ENCODE measurements at regions not wholly inside any gene's neighbourhood (a gene's known extent, or its start where the extent isn't known, plus 50 kb on each side); places are given as distances from the start of the nearest gene placed in this dataset.
"Not testable (repeated sequence)": the region's sequence is repeated elsewhere in the genome, so short reads cannot be mapped to it uniquely, and the experiment has no call there.

DNA sequence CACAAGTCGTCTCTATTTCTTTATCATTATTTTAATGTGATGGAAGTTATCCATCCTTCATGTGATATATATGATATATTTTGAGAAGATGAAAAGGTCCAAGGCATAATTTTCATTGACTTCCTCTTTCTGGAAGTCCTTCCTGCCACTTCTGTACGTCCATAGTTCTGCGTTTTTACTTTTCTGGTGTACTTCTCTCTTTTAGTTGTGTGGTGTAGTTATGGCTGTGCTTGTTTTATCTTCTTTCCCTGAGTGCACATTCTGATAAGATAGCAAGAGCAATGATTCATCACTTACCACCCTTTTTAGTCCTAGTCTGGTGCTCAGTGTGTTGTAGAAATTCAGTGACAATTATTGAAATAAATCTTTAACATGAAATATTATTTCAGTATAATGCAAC lies 231.3 kb upstream of the FERD3L start:
- DNase-seq (ENCODE audit: low spot score) = no peak

DNA sequence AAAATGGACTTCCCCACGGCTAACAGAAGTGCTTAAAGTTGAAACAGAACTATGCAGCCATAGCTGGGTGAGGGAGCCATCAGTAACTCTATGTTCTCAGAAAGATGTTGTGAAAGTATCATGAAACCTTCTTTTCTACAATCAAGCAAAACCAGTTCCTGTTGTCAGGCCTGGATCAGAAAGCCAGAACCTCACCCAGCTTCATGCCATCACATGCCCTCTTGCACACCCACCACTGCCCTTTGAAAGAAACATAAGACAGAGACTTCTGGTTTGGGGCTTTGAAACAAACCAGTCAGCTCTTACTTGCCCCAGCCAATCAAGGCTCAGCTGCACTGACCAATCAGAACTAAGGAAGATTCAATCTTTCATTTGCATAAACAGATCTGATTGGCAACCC lies 230.8 kb upstream of the FERD3L start:
- DNase-seq (ENCODE audit: low spot score) = no peak

GRCh38 chr7:19373334-19373733 lies 228.1 kb upstream of the FERD3L start:
- no peak for DNase-seq (ENCODE audit: low spot score)

GRCh38 chr7:19369806-19370205 lies 224.6 kb upstream of the FERD3L start:
- no peak for DNase-seq (ENCODE audit: low spot score)

GRCh38 chr7:19369182-19369581 lies 224.0 kb upstream of the FERD3L start:
- DNase-seq (ENCODE audit: low spot score) = no peak

- DNase-seq (ENCODE audit: low spot score) = no peak
Measured at GRCh38 chr7:19368491-19368925, 223.3 kb upstream of the FERD3L start.

DNA sequence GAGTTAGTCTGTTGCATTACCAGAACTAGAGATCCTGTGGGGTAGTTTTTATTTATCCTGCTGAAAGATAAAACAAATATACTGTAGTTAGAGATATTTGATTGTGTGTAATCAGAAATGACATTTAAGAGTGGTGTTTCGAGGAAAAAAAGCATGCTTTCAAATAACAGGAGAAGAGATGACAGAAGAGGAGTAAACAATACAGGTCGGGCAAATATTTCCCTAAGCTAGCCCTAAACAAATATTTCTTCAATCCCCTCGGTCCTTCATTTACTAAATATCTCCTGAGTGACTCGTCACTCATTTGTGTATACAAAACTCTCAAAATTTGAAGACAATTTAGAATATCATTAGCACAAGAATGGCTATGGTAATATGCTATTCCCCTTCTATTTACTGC lies 219.7 kb upstream of the FERD3L start:
- no peak for DNase-seq (ENCODE audit: low spot score)

GRCh38 chr7:19362099-19362498 lies 216.9 kb upstream of the FERD3L start:
- DNase-seq (ENCODE audit: low spot score) = no peak

GRCh38 chr7:19353180-19353579 lies 208.0 kb upstream of the FERD3L start:
- no peak for DNase-seq (ENCODE audit: low spot score)

DNA sequence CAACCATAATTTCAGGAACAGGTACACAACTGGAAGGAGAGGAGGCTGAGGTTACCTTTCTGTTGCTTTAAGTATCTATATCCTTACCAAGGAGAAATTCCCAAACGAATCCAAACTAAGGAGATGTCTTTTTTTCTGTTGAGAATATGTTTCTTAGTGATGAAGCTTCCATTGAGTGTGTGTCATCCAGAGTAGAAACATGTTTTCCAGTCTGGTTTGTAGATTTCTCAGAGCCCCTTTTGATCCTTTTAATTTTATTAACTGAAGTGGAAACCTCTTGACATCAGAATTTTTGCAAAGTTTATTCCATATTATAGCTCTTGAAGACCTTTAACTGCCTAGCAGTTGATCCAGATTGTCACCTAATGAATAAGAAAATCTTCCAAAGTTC lies 207.1 kb upstream of the FERD3L start:
- DNase-seq (ENCODE audit: low spot score) = no peak

- no peak for DNase-seq (ENCODE audit: low spot score)
Measured at GRCh38 chr7:19351341-19352304, 206.4 kb upstream of the FERD3L start.

DNA sequence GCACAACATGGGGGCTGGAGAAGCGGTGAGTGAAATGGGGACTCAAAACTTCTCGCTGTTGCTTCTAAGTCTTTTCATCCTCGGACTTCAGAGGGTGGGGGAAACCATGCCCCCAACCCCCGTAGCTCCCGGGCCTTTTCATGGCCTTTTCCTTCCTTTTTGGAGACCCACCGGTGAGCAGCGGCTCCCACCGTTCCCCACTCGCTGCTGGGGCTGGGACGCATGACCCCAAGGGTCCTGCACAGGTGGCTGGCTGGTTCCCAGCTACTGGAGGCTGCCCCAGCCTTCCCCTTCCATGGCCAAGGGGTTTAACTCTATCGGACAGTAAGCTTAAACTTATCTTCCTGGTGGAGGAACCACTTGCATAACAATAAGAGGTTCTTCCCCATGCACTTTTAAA lies 194.3 kb upstream of the FERD3L start:
- no peak for DNase-seq (ENCODE audit: low spot score)

- DNase-seq (ENCODE audit: low spot score) = not testable (repeated sequence)
Measured at GRCh38 chr7:19338512-19338911, 193.3 kb upstream of the FERD3L start.

- no peak for DNase-seq (ENCODE audit: low spot score)
Measured at GRCh38 chr7:19336836-19337383, 191.7 kb upstream of the FERD3L start.

GRCh38 chr7:19333706-19334105 lies 188.5 kb upstream of the FERD3L start:
- DNase-seq (ENCODE audit: low spot score) = no peak

- DNase-seq (ENCODE audit: low spot score) = no peak
Measured at GRCh38 chr7:19327018-19327417, 181.8 kb upstream of the FERD3L start.

- no peak for DNase-seq (ENCODE audit: low spot score)
Measured at GRCh38 chr7:19322002-19322401, 176.8 kb upstream of the FERD3L start.

DNA sequence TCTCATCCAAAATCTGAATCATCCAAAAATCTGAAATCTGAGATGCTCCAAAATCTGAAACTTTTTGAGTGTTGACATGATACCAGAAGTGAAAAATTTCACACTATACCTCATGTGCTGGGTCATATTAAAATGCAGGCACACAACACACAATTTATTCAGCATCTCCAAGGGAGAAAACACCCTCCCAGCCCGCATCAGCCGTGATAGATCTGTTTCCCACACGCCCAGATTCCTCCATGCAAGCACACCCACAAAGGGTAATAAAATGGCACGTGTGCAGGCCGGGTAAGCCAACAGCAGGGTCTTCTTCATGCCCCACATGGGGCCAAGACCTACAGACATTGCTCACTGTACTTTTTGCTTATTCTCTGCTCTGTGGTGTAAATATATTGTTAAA lies 173.1 kb upstream of the FERD3L start:
- DNase-seq (ENCODE audit: low spot score) = no peak

- DNase-seq (ENCODE audit: low spot score) = no peak
Measured at GRCh38 chr7:19317461-19317860, 172.2 kb upstream of the FERD3L start.

- no peak for DNase-seq (ENCODE audit: low spot score)
Measured at GRCh38 chr7:19312416-19312815, 167.2 kb upstream of the FERD3L start.

DNA sequence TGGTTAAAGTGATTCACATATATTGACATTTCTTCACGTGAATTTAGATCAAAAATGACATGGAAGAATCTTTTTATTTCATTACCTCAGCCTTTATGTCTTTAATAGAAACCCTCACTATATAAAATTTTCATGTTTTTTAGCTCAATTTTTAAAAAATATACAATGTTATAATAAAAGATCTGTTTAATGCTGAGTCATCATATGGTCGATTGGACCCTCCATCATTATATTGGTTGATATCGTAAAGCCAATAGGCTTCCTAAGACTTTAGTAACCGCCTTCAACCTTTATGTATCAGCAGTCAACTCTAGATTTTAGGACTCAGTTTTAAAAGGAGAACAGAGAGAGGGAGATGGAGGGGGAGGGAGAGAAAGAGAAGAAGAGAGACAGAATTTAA lies 162.3 kb upstream of the FERD3L start:
- no peak for DNase-seq (ENCODE audit: low spot score)

GRCh38 chr7:19305698-19306097 lies 160.5 kb upstream of the FERD3L start:
- DNase-seq (ENCODE audit: low spot score) = no peak

- DNase-seq (ENCODE audit: low spot score) = no peak
Measured at GRCh38 chr7:19304086-19304485, 158.9 kb upstream of the FERD3L start.

DNA sequence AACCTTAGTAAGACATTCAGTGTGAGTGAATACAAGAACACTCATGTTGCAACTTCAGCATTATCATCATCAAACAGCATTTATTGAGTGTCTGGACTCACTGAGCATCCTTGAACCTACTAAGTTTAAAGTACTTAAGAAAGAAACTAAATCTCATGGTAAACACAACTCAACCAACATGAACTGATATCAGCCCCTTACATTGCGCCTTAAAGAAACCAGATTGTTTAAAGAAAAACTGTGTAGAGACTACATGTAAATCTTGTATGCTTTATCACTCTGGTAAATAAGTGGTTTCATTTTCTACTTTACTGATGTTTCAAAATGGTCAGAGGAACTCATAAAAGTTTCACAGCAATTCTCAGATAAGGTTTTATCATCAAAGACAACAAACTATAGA lies 157.5 kb upstream of the FERD3L start:
- no peak for DNase-seq (ENCODE audit: low spot score)
